22Rv1 (cell line): ENCODE measurements at regions not wholly inside any gene's neighbourhood (a gene's known extent, or its start where the extent isn't known, plus 50 kb on each side); places are given as distances from the start of the nearest gene placed in this dataset.

Experiments used
- ZFX ChIP-seq: fragments of 450-650 bp; IDR thresholded peaks from 2 replicates; pipeline ENCODE4 v1.6.1; 2017; ENCODE audit warnings: antibody characterized with exemption, borderline replicate concordance
- TF ChIP-seq, protein P1 (sequence below): fragments of 450-650 bp; IDR thresholded peaks from 2 replicates; pipeline ENCODE4 v1.5.1; 2017; ENCODE audit warnings: mild to moderate bottlenecking

DNA sequence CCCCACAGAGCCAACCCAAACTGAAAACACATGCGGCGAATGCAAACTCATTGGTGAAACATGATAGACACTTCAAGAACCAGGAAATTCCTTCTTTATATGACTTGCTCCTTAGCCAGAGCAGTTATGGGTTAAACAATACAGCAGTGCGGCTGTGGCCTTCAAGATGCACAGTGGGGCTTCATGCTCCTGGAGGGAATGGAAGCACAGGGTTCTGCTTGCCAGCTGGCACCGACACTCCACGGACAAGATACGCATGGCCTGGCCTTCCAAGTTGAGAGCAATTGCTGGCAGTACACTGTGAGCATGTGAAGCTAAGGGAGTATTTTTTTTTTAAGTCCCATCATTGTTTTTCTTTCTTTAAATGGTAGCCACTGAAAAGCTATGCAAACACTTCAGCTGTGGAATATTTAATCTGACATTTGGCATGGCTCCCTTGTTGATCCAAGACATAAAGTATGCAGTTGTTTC, 451.6 kb upstream of the CD180 start:
- TF ChIP-seq, protein P1, sequence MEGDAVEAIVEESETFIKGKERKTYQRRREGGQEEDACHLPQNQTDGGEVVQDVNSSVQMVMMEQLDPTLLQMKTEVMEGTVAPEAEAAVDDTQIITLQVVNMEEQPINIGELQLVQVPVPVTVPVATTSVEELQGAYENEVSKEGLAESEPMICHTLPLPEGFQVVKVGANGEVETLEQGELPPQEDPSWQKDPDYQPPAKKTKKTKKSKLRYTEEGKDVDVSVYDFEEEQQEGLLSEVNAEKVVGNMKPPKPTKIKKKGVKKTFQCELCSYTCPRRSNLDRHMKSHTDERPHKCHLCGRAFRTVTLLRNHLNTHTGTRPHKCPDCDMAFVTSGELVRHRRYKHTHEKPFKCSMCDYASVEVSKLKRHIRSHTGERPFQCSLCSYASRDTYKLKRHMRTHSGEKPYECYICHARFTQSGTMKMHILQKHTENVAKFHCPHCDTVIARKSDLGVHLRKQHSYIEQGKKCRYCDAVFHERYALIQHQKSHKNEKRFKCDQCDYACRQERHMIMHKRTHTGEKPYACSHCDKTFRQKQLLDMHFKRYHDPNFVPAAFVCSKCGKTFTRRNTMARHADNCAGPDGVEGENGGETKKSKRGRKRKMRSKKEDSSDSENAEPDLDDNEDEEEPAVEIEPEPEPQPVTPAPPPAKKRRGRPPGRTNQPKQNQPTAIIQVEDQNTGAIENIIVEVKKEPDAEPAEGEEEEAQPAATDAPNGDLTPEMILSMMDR = no peak
- no peak for TF ChIP-seq ZFX
